NCI-H1048 (cell line): ENCODE measurements at regions not wholly inside any gene's neighbourhood (a gene's known extent, or its start where the extent isn't known, plus 50 kb on each side); places are given as distances from the start of the nearest gene placed in this dataset.

ENCODE experiments used
- DNase-seq: peaks from one replicate; lab custom pipeline; 2025; lab: John Stamatoyannopoulos, UW

GRCh38 chr10:105358911-105359310 is 717.8 kb downstream of the SORCS3 start:
- no peak for DNase-seq

- no peak for DNase-seq
These were observed 715.5 kb downstream of the SORCS3 start for GRCh38 chr10:105356626-105357025.

- DNase-seq = no peak
These were observed 712.9 kb downstream of the SORCS3 start for GRCh38 chr10:105354010-105354409.

- DNase-seq = no peak
These were observed 711.7 kb downstream of the SORCS3 start for GRCh38 chr10:105352827-105353226.

- DNase-seq = no peak
These were observed 711.2 kb downstream of the SORCS3 start for GRCh38 chr10:105352281-105352680.

- DNase-seq = no peak
These were observed 710.1 kb downstream of the SORCS3 start for GRCh38 chr10:105351187-105351586.

- DNase-seq = no peak
These were observed 706.4 kb downstream of the SORCS3 start for GRCh38 chr10:105347487-105347886.

- no peak for DNase-seq
These were observed 701.5 kb downstream of the SORCS3 start for GRCh38 chr10:105342606-105343005.

- DNase-seq = no peak
These were observed 698.6 kb downstream of the SORCS3 start for GRCh38 chr10:105339669-105340068.

- DNase-seq = no peak
These were observed 687.5 kb downstream of the SORCS3 start for GRCh38 chr10:105328503-105329133.
